H9 (cell line): ENCODE measurements at regions not wholly inside any gene's neighbourhood (a gene's known extent, or its start where the extent isn't known, plus 50 kb on each side); places are given as distances from the start of the nearest gene placed in this dataset.

Source experiments
- DNase-seq: peaks from one replicate; pipeline ENCODE4 v3.0.0-alpha.2; 2017
- H2AFZ ChIP-seq: one replicate; pipeline ENCODE4 v1.6.1; 2013; ENCODE audit warnings: mild to moderate bottlenecking, low read length, control low read depth, moderate library complexity
- H2AK5ac ChIP-seq: 2 replicates; pipeline ENCODE4 v1.6.1; 2013; ENCODE audit warnings: low read length, control low read depth, mixed read lengths; ENCODE audit not compliant: insufficient read length
- H2BK120ac ChIP-seq: one replicate; pipeline ENCODE4 v1.6.1; 2013; ENCODE audit warnings: low read depth, mild to moderate bottlenecking, low read length, control low read depth, inconsistent platforms; ENCODE audit not compliant: poor library complexity, severe bottlenecking
- H2BK12ac ChIP-seq: 2 replicates; pipeline ENCODE4 v1.6.1; 2013; ENCODE audit warnings: low read length, control low read depth, mixed read lengths, low read depth; ENCODE audit not compliant: insufficient read length
- H2BK15ac ChIP-seq: 2 replicates; pipeline ENCODE4 v1.6.1; 2013; ENCODE audit warnings: low read depth, low read length, control low read depth
- H2BK20ac ChIP-seq: one replicate; pipeline ENCODE4 v1.6.1; 2013; ENCODE audit warnings: low read depth, mild to moderate bottlenecking, low read length, control low read depth, inconsistent platforms; ENCODE audit not compliant: poor library complexity, severe bottlenecking
- H2BK5ac ChIP-seq: 2 replicates; pipeline ENCODE4 v1.6.1; 2013; ENCODE audit warnings: low read length, control low read depth, mixed read lengths; ENCODE audit not compliant: insufficient read length
- H3K14ac ChIP-seq: 2 replicates; pipeline ENCODE4 v1.6.1; 2013; ENCODE audit warnings: low read length, control low read depth; ENCODE audit not compliant: insufficient read depth
- H3K18ac ChIP-seq: 2 replicates; pipeline ENCODE4 v1.6.1; 2013; ENCODE audit warnings: low read depth, mild to moderate bottlenecking, mixed read lengths, low read length, control low read depth; ENCODE audit not compliant: insufficient read length
- H3K23ac ChIP-seq: 2 replicates; pipeline ENCODE4 v1.6.1; 2013; ENCODE audit warnings: low read length, control low read depth, mixed read lengths, low read depth; ENCODE audit not compliant: insufficient read length
- H3K23me2 ChIP-seq: 2 replicates; pipeline ENCODE4 v1.6.1; 2013; ENCODE audit warnings: low read depth, mild to moderate bottlenecking, mixed read lengths, low read length, control low read depth; ENCODE audit not compliant: insufficient read length, poor library complexity, severe bottlenecking
- H3K27ac ChIP-seq: 2 replicates; pipeline ENCODE4 v1.5.1; 2013; ENCODE audit warnings: low read length, control low read depth, mixed read lengths, low read depth; ENCODE audit not compliant: insufficient read length
- H3K27me3 ChIP-seq: 2 replicates; pipeline ENCODE4 v1.6.1; 2013; ENCODE audit warnings: low read length, control low read depth, inconsistent platforms; ENCODE audit not compliant: insufficient read depth
- H3K4ac ChIP-seq: 2 replicates; pipeline ENCODE4 v1.6.1; 2013; ENCODE audit warnings: low read depth, mild to moderate bottlenecking, control low read depth, inconsistent platforms, low read length, moderate library complexity
- H3K4me1 ChIP-seq: 2 replicates; pipeline ENCODE4 v1.6.1; 2013; ENCODE audit warnings: low read length, control low read depth, inconsistent platforms; ENCODE audit not compliant: insufficient read depth
- H3K4me2 ChIP-seq: 2 replicates; pipeline ENCODE4 v1.6.1; 2013; ENCODE audit warnings: low read length, control low read depth, mixed read lengths; ENCODE audit not compliant: insufficient read length, insufficient read depth
- H3K56ac ChIP-seq: 2 replicates; pipeline ENCODE4 v1.6.1; 2013; ENCODE audit warnings: low read depth, mild to moderate bottlenecking, mixed read lengths, low read length, control low read depth; ENCODE audit not compliant: insufficient read length
- H3K79me1 ChIP-seq: 2 replicates; pipeline ENCODE4 v1.6.1; 2013; ENCODE audit warnings: low read depth, mild to moderate bottlenecking, moderate library complexity, low read length, control low read depth, inconsistent platforms; ENCODE audit not compliant: insufficient read depth, poor library complexity, severe bottlenecking
- H3K79me2 ChIP-seq: 2 replicates; pipeline ENCODE4 v1.6.1; 2013; ENCODE audit warnings: low read length, control low read depth, inconsistent platforms; ENCODE audit not compliant: insufficient read depth
- H3K9ac ChIP-seq: 2 replicates; pipeline ENCODE4 v1.6.1; 2013; ENCODE audit warnings: low read length, control low read depth, mixed read lengths; ENCODE audit not compliant: insufficient read length; ENCODE audit errors: extremely low read depth
- H3K9me3 ChIP-seq: one replicate; pipeline ENCODE4 v1.6.1; 2013; ENCODE audit warnings: low read depth, low read length, inconsistent platforms; ENCODE audit not compliant: control insufficient read depth
- H3T11ph ChIP-seq: one replicate; pipeline ENCODE4 v1.6.1; 2013; ENCODE audit warnings: mild to moderate bottlenecking, low read length, control low read depth, inconsistent platforms
- H4K20me1 ChIP-seq: one replicate; pipeline ENCODE4 v1.6.1; 2013; ENCODE audit not compliant: control insufficient read depth, insufficient read length, insufficient read depth
- H4K5ac ChIP-seq: 2 replicates; pipeline ENCODE4 v1.6.1; 2013; ENCODE audit warnings: low read depth, mild to moderate bottlenecking, mixed read lengths, low read length, control low read depth; ENCODE audit not compliant: insufficient read length
- H4K8ac ChIP-seq: replicated peaks from 2 replicates; pipeline ENCODE4 v1.6.1; 2013; ENCODE audit warnings: low read length, control low read depth, mixed read lengths, low read depth; ENCODE audit not compliant: insufficient read length
- H4K91ac ChIP-seq: 2 replicates; pipeline ENCODE4 v1.6.1; 2013; ENCODE audit warnings: low read depth, mild to moderate bottlenecking, moderate library complexity, mixed read lengths, low read length, control low read depth; ENCODE audit not compliant: insufficient read length
- H3K27ac Mint-ChIP-seq, 3 experiments: 2 replicates in 2 of 3; 3 replicates in 1 of 3; pipeline ENCODE4 v1.8.0; 2020 to 2021; ENCODE audit warnings: mixed read lengths in 3 of 3, mild to moderate bottlenecking in 1 of 3, moderate library complexity in 1 of 3
- H3K27me3 Mint-ChIP-seq: 2 replicates; pipeline ENCODE4 v1.8.0; 2021; ENCODE audit warnings: low read depth, mild to moderate bottlenecking, moderate library complexity, mixed read lengths
- H3K36me3 Mint-ChIP-seq, 3 experiments: 2 replicates in 2 of 3; 3 replicates in 1 of 3; pipeline ENCODE4 v1.8.0; 2020 to 2021; ENCODE audit warnings: low read depth in 3 of 3, mixed read lengths in 3 of 3; ENCODE audit not compliant: insufficient read depth in 1 of 3
- H3K4me1 Mint-ChIP-seq, 2 experiments: 2 replicates each; pipeline ENCODE4 v1.8.0; 2020; ENCODE audit warnings: mixed read lengths in 2 of 2
- H3K4me3 Mint-ChIP-seq, 2 experiments: 2 replicates in 1 of 2; 3 replicates in 1 of 2; pipeline ENCODE4 v1.8.0; 2020 to 2021; ENCODE audit warnings: mild to moderate bottlenecking in 2 of 2, mixed read lengths in 2 of 2, moderate library complexity in 1 of 2
- H3K9me3 Mint-ChIP-seq, 2 experiments: 2 replicates in 1 of 2; 3 replicates in 1 of 2; pipeline ENCODE4 v1.8.0; 2020; ENCODE audit warnings: mild to moderate bottlenecking in 2 of 2, mixed read lengths in 2 of 2, moderate library complexity in 1 of 2
- CTCF ChIP-seq: fragments of 200-600 bp; sonication (generic); conservative IDR thresholded peaks from 3 replicates; pipeline ENCODE4 v1.8.0; 2021; ENCODE audit warnings: antibody characterized with exemption, mild to moderate bottlenecking
- whole genome bisulfite sequencing: extraction: QIAGEN DNeasy Blood & Tissue Kit; methylation state at CpG from one replicate; pipeline ENCODE4 v1.1.7; 2013; ENCODE audit warnings: missing lambda C conversion rate, low lambda C conversion rate, mixed read lengths; ENCODE audit not compliant: insufficient read length; ENCODE audit errors: extremely low coverage; 5-methylcytosine and 5-hydroxymethylcytosine counted together

GRCh38 chr5:3007577-3007976 lies 256.1 kb upstream of the IRX2 start:
- no CpG with 5 or more reads among the region's 3 CpGs for WGBS
- H3K27ac Mint-ChIP-seq, result no peak overlapping the region
- Histone ChIP-seq H3K27me3 (no peaks in the 10 kb centered on the region; the same call in 1 of the 2 replicates), H3K56ac (no peak overlapping the region), H4K5ac (no peak overlapping the region), H2BK12ac (no peak overlapping the region), H2AFZ (no peak overlapping the region), H2BK5ac (no peak overlapping the region), H3T11ph (no peak overlapping the region), H3K4me1 (no peaks in the 10 kb centered on the region), H2BK15ac (no peak overlapping the region), H3K23me2 (no peaks in the 10 kb centered on the region), H3K9me3 (no peaks in the 10 kb centered on the region), H3K79me1 (no peaks in the 10 kb centered on the region), H4K20me1 (no peaks in the 10 kb centered on the region), H4K8ac (no peak overlapping the region), H3K9ac (no peak overlapping the region), H2AK5ac (no peak overlapping the region), H4K91ac (no peak overlapping the region), H3K4ac (no peak overlapping the region), H3K27ac (no peak overlapping the region), H3K23ac (no peak overlapping the region), H2BK20ac (no peak overlapping the region), H2BK120ac (no peak overlapping the region), H3K18ac (no peak overlapping the region), H3K4me2 (no peak overlapping the region), H3K79me2 (no peaks in the 10 kb centered on the region), H3K14ac (no peak overlapping the region)
- peaks cover 1% of the 10 kb centered on the region; the same call in 1 of the 2 replicates for H3K27me3 Mint-ChIP-seq
- no peak overlapping the region for H3K4me3 Mint-ChIP-seq
- TF ChIP-seq CTCF, result no peak
- no peaks in the 10 kb centered on the region; a peak in 1 of 7 replicates for H3K36me3 Mint-ChIP-seq
- no peaks in the 10 kb centered on the region for H3K4me1 Mint-ChIP-seq
- peaks cover under 1 to 3% of the 10 kb centered on the region in 2 experiments; a peak in 3 of 5 replicates for H3K9me3 Mint-ChIP-seq
- no peak for DNase-seq
